CD4-positive, alpha-beta T cell treated with Interleukin-2 at 100 ng/mL for 4 hours (primary cell): ENCODE measurements at regions not wholly inside any gene's neighbourhood (a gene's known extent, or its start where the extent isn't known, plus 50 kb on each side); places are given as distances from the start of the nearest gene placed in this dataset.
"Not testable (repeated sequence)": the region's sequence is repeated elsewhere in the genome, so short reads cannot be mapped to it uniquely, and the experiment has no call there.

Source experiments
- DNase-seq: peaks from one replicate; pipeline ENCODE4 v3.0.0-alpha.2; 2020; ENCODE audit warnings: low spot score

- DNase-seq, result no peak
Observed at GRCh38 chrX:46226422-46226821, 318.8 kb downstream of the ZNF674 start.

- not testable (repeated sequence) for DNase-seq
Observed at GRCh38 chrX:46223499-46223898, 321.7 kb downstream of the ZNF674 start.

- DNase-seq, result no peak
Observed at GRCh38 chrX:46220822-46221221, 324.4 kb downstream of the ZNF674 start.

- no peak for DNase-seq
Observed at GRCh38 chrX:46218373-46218772, 326.8 kb downstream of the ZNF674 start.

- no peak for DNase-seq
Observed at GRCh38 chrX:46216406-46216805, 328.8 kb downstream of the ZNF674 start.

- no peak for DNase-seq
Observed at GRCh38 chrX:46211079-46211478, 334.1 kb downstream of the ZNF674 start.

- no peak for DNase-seq
Observed at GRCh38 chrX:46209768-46210167, 335.5 kb downstream of the ZNF674 start.

GRCh38 chrX:46209037-46209436, 336.2 kb downstream of the ZNF674 start:
- DNase-seq, result no peak

GRCh38 chrX:46208225-46208854, 336.9 kb downstream of the ZNF674 start:
- DNase-seq, result peak; percentile 3

GRCh38 chrX:46204721-46205422, 340.3 kb downstream of the ZNF674 start:
- DNase-seq, result no peak

- no peak for DNase-seq
Observed at GRCh38 chrX:46202733-46203514, 342.3 kb downstream of the ZNF674 start.

GRCh38 chrX:46200413-46200812, 344.8 kb downstream of the ZNF674 start:
- no peak for DNase-seq

- no peak for DNase-seq
Observed at GRCh38 chrX:46198858-46199257, 346.4 kb downstream of the ZNF674 start.

- DNase-seq, result not testable (repeated sequence)
Observed at GRCh38 chrX:46186811-46187106, 358.5 kb downstream of the ZNF674 start.

GRCh38 chrX:46185923-46186810, 359.1 kb downstream of the ZNF674 start:
- DNase-seq, result no peak

GRCh38 chrX:46184749-46185148, 360.5 kb downstream of the ZNF674 start:
- DNase-seq, result no peak

GRCh38 chrX:46180258-46180687, 364.9 kb downstream of the ZNF674 start:
- DNase-seq, result no peak

GRCh38 chrX:46179748-46180147, 365.5 kb downstream of the ZNF674 start:
- DNase-seq, result no peak

GRCh38 chrX:46178763-46179162, 366.5 kb downstream of the ZNF674 start:
- no peak for DNase-seq

- DNase-seq, result no peak
Observed at GRCh38 chrX:46173159-46173558, 372.1 kb downstream of the ZNF674 start.

- not testable (repeated sequence) for DNase-seq
Observed at GRCh38 chrX:46171457-46171856, 373.8 kb downstream of the ZNF674 start.

- DNase-seq, result no peak
Observed at GRCh38 chrX:46169808-46170207, 375.4 kb downstream of the ZNF674 start.
